ENCODE measurements at regions not wholly inside any gene's neighbourhood (a gene's known extent, or its start where the extent isn't known, plus 50 kb on each side); places are given as distances from the start of the nearest gene placed in this dataset.

- Histone ChIP-seq H3K9ac (no peak overlapping the region), H3K36me3 (ENCODE audit: low read depth) (no peaks in the 10 kb centered on the region), H4K20me1 (ENCODE audit: insufficient read depth) (no peaks in the 10 kb centered on the region), H3K9me2 (ENCODE audit: insufficient read depth) (no peaks in the 10 kb centered on the region), H3K79me2 (ENCODE audit: insufficient read depth) (no peaks in the 10 kb centered on the region), H3F3A (ENCODE audit: insufficient read depth) (no peaks in the 10 kb centered on the region), H3K4me3 (no peak overlapping the region), H3K4me1 (ENCODE audit: insufficient read depth) (no peaks in the 10 kb centered on the region), H3K27me3 (replicated peaks; ENCODE audit: insufficient read depth) (no peaks in the 10 kb centered on the region), H3K9me3 (ENCODE audit: low read depth) (no peaks in the 10 kb centered on the region), H3K27ac (no peak overlapping the region), H3K4me2 (ENCODE audit: unreplicated experiment) (no peak overlapping the region), H2AFZ (no peak overlapping the region)
- DNase-seq = no peak
- WGBS, 2 experiments (ENCODE audit: low coverage in 1 of 2, low lambda C conversion rate in 2 of 2, missing lambda C conversion rate in 2 of 2) = 12 to 20% methylated on average over 4 of the region's 4 CpGs
- in situ Hi-C loops (cut with MboI) = no loop called here
- no peak for TF ChIP-seq EZH2 (IDR thresholded peaks at IDR 0.05; ENCODE audit: insufficient read depth, poor library complexity, severe bottlenecking)
- no peak for TF ChIP-seq EZH2phosphoT487 (IDR thresholded peaks at IDR 0.05; ENCODE audit: insufficient read depth, low read depth)
Observed at GRCh38 chr3:182216311-182216970, 504.7 kb downstream of the SOX2 start.

DNA sequence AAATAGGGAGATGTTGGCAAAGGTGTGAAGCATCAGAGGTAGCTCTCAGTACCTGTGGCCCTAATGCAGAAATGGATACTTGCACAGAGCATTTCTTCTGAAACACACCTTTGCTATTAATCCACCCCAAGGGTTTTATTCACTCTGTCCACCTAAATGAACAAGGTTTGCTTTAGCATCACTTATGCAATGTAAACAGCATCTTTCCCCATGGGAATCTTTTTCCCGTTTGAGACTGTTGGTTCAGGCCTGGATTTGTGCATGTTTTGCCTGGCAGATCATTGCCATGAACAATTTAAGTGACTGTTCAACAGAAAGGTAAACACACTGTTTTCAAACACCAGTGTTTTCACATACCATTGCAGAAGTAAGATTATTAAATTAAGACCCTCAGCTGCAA, 508.3 kb downstream of the SOX2 start:
- Histone ChIP-seq H3K4me1 (ENCODE audit: insufficient read depth) (no peaks in the 10 kb centered on the region), H3K9ac (no peak overlapping the region), H3K4me2 (ENCODE audit: unreplicated experiment) (no peak overlapping the region), H3K79me2 (ENCODE audit: insufficient read depth) (no peaks in the 10 kb centered on the region), H3K9me3 (ENCODE audit: low read depth) (no peaks in the 10 kb centered on the region), H4K20me1 (ENCODE audit: insufficient read depth) (no peaks in the 10 kb centered on the region), H3K27ac (no peak overlapping the region), H3K27me3 (replicated peaks; ENCODE audit: insufficient read depth) (no peaks in the 10 kb centered on the region), H2AFZ (no peak overlapping the region), H3F3A (ENCODE audit: insufficient read depth) (no peaks in the 10 kb centered on the region), H3K9me2 (ENCODE audit: insufficient read depth) (no peaks in the 10 kb centered on the region), H3K4me3 (no peak overlapping the region), H3K36me3 (ENCODE audit: low read depth) (no peaks in the 10 kb centered on the region)
- TF ChIP-seq EZH2phosphoT487 (IDR thresholded peaks at IDR 0.05; ENCODE audit: insufficient read depth, low read depth) = no peak
- TF ChIP-seq EZH2 (IDR thresholded peaks at IDR 0.05; ENCODE audit: insufficient read depth, poor library complexity, severe bottlenecking) = no peak
- no peak for DNase-seq
- WGBS, 2 experiments (ENCODE audit: low coverage in 1 of 2, low lambda C conversion rate in 2 of 2, missing lambda C conversion rate in 2 of 2) = 0 to 7% methylated on average over 1 of the region's 1 CpG
- in situ Hi-C loops (cut with MboI) = no loop called here

DNA sequence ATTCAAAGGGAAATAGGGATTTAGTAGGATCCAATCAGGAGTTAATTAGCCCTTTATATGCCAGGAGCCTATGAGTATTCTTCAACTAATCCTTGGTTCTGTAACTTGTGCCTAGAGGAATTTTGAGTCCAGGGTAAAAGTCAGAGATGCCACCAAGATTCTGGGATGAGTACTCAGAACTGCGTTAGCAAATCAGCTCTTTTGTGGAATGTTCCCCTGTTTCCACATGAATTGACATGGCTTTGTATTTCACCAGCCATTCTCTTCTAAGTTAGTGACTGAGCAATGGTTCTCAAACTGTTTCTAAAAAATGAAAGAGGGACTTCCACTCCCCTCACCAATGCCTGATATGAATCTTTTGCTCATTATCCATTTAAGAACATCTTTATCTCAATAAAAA, 508.7 kb downstream of the SOX2 start:
- no peaks in the 10 kb centered on the region for H3K36me3 ChIP-seq (ENCODE audit: low read depth)
- no peak overlapping the region for H3K4me2 ChIP-seq (ENCODE audit: unreplicated experiment)
- no peaks in the 10 kb centered on the region for H3K4me1 ChIP-seq (ENCODE audit: insufficient read depth)
- no peak for TF ChIP-seq EZH2phosphoT487 (IDR thresholded peaks at IDR 0.05; ENCODE audit: insufficient read depth, low read depth)
- TF ChIP-seq EZH2 (IDR thresholded peaks at IDR 0.05; ENCODE audit: insufficient read depth, poor library complexity, severe bottlenecking) = no peak
- H2AFZ ChIP-seq = no peak overlapping the region
- H3F3A ChIP-seq (ENCODE audit: insufficient read depth) = no peaks in the 10 kb centered on the region
- H3K9me3 ChIP-seq (ENCODE audit: low read depth) = no peaks in the 10 kb centered on the region
- H3K79me2 ChIP-seq (ENCODE audit: insufficient read depth) = no peaks in the 10 kb centered on the region
- H4K20me1 ChIP-seq (ENCODE audit: insufficient read depth) = no peaks in the 10 kb centered on the region
- H3K9me2 ChIP-seq (ENCODE audit: insufficient read depth) = no peaks in the 10 kb centered on the region
- no peak overlapping the region for H3K4me3 ChIP-seq
- in situ Hi-C loops (cut with MboI) = no loop called here
- no peaks in the 10 kb centered on the region for H3K27me3 ChIP-seq (replicated peaks; ENCODE audit: insufficient read depth)
- DNase-seq = no peak
- no peak overlapping the region for H3K9ac ChIP-seq
- H3K27ac ChIP-seq = no peak overlapping the region
- 46 to 47% methylated on average over 1 of the region's 1 CpG for WGBS, 2 experiments (ENCODE audit: low coverage in 1 of 2, low lambda C conversion rate in 2 of 2, missing lambda C conversion rate in 2 of 2)

DNA sequence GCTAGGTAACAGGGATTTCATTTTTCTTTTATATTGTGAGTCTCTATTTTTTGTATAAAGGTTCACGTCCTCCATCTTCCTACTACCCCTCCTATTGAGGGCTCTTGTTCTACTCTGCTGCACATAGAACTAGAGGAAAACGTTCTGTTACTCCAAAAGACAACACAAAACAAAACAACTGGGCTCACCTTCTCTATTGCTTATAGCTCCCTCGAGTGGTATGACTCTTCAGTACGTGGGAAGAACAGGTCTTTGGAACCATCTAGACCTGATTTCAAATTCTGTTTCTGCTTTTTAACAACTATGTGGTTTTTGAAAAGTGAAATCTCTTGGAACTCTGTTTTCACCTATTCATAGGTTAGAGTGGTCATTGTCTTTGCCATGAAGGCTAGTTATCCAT, 515.3 kb downstream of the SOX2 start:
- TF ChIP-seq EZH2phosphoT487 (IDR thresholded peaks at IDR 0.05; ENCODE audit: insufficient read depth, low read depth) = no peak
- TF ChIP-seq EZH2 (IDR thresholded peaks at IDR 0.05; ENCODE audit: insufficient read depth, poor library complexity, severe bottlenecking) = no peak
- no peaks in the 10 kb centered on the region for H3K27me3 ChIP-seq (replicated peaks; ENCODE audit: insufficient read depth)
- H3K4me3 ChIP-seq = no peak overlapping the region
- no peak for DNase-seq
- H3K9me2 ChIP-seq (ENCODE audit: insufficient read depth) = no peaks in the 10 kb centered on the region
- no peak overlapping the region for H3K4me2 ChIP-seq (ENCODE audit: unreplicated experiment)
- in situ Hi-C loops (cut with MboI) = no loop called here
- H3K79me2 ChIP-seq (ENCODE audit: insufficient read depth) = no peaks in the 10 kb centered on the region
- no peaks in the 10 kb centered on the region for H3K36me3 ChIP-seq (ENCODE audit: low read depth)
- no peaks in the 10 kb centered on the region for H3K9me3 ChIP-seq (ENCODE audit: low read depth)
- H4K20me1 ChIP-seq (ENCODE audit: insufficient read depth) = no peaks in the 10 kb centered on the region
- no peaks in the 10 kb centered on the region for H3K4me1 ChIP-seq (ENCODE audit: insufficient read depth)
- no peak overlapping the region for H3K27ac ChIP-seq
- WGBS, 2 experiments (ENCODE audit: low coverage in 1 of 2, low lambda C conversion rate in 2 of 2, missing lambda C conversion rate in 2 of 2) = 4 to 6% methylated on average over 4 of the region's 4 CpGs
- no peak overlapping the region for H3K9ac ChIP-seq
- no peaks in the 10 kb centered on the region for H3F3A ChIP-seq (ENCODE audit: insufficient read depth)
- no peak overlapping the region for H2AFZ ChIP-seq

- no peaks in the 10 kb centered on the region for H3F3A ChIP-seq (ENCODE audit: insufficient read depth)
- no peaks in the 10 kb centered on the region for H3K36me3 ChIP-seq (ENCODE audit: low read depth)
- no peak overlapping the region for H3K4me2 ChIP-seq (ENCODE audit: unreplicated experiment)
- no peak overlapping the region for H2AFZ ChIP-seq
- no peaks in the 10 kb centered on the region for H3K27me3 ChIP-seq (replicated peaks; ENCODE audit: insufficient read depth)
- H3K4me3 ChIP-seq = no peak overlapping the region
- TF ChIP-seq EZH2 (IDR thresholded peaks at IDR 0.05; ENCODE audit: insufficient read depth, poor library complexity, severe bottlenecking) (no peak), EZH2phosphoT487 (IDR thresholded peaks at IDR 0.05; ENCODE audit: insufficient read depth, low read depth) (no peak)
- H4K20me1 ChIP-seq (ENCODE audit: insufficient read depth) = no peaks in the 10 kb centered on the region
- 79 to 88% methylated on average over 1 of the region's 1 CpG for WGBS, 2 experiments (ENCODE audit: low coverage in 1 of 2, low lambda C conversion rate in 2 of 2, missing lambda C conversion rate in 2 of 2)
- in situ Hi-C loops (cut with MboI) = no loop called here
- H3K27ac ChIP-seq = no peak overlapping the region
- no peaks in the 10 kb centered on the region for H3K9me2 ChIP-seq (ENCODE audit: insufficient read depth)
- no peak for DNase-seq
- no peaks in the 10 kb centered on the region for H3K79me2 ChIP-seq (ENCODE audit: insufficient read depth)
- H3K4me1 ChIP-seq (ENCODE audit: insufficient read depth) = no peaks in the 10 kb centered on the region
- H3K9ac ChIP-seq = no peak overlapping the region
- no peaks in the 10 kb centered on the region for H3K9me3 ChIP-seq (ENCODE audit: low read depth)
Observed at GRCh38 chr3:182233405-182233804, 521.7 kb downstream of the SOX2 start.

Data from GM23248 (cell line).